Jurkat, Clone E6-1 (cell line): ENCODE measurements at regions not wholly inside any gene's neighbourhood (a gene's known extent, or its start where the extent isn't known, plus 50 kb on each side); places are given as distances from the start of the nearest gene placed in this dataset.

ENCODE experiments used
- DNase-seq: peaks from one replicate; pipeline ENCODE4 v3.0.0-alpha.2; 2011; ENCODE audit warnings: low read depth, low spot score
- H3K4me3 ChIP-seq: 2 replicates; pipeline ENCODE4 v1.5.1; 2011; ENCODE audit warnings: mild to moderate bottlenecking, low read length, control low read depth, moderate library complexity

GRCh38 chr3:83849106-83849730 is 1109.6 kb upstream of the CADM2 start:
- DNase-seq = no peak

GRCh38 chr3:83863380-83863779 is 1095.4 kb upstream of the CADM2 start:
- DNase-seq = no peak
- H3K4me3 ChIP-seq = no peak overlapping the region

More at GRCh38 chr3:83849106-83849730, 1109.6 kb upstream of the CADM2 start:
- no peak overlapping the region for H3K4me3 ChIP-seq

GRCh38 chr3:83868909-83869567 is 1089.8 kb upstream of the CADM2 start:
- DNase-seq = no peak
- no peak overlapping the region for H3K4me3 ChIP-seq

- H3K4me3 ChIP-seq = no peak overlapping the region
- no peak for DNase-seq
Observed at GRCh38 chr3:83873550-83873949, 1085.2 kb upstream of the CADM2 start.

GRCh38 chr3:83877910-83878309 is 1080.9 kb upstream of the CADM2 start:
- no peak for DNase-seq
- H3K4me3 ChIP-seq = no peak overlapping the region

GRCh38 chr3:83882701-83883100 is 1076.1 kb upstream of the CADM2 start:
- DNase-seq = no peak
- H3K4me3 ChIP-seq = no peak overlapping the region

GRCh38 chr3:83890039-83890762 is 1068.6 kb upstream of the CADM2 start:
- no peak for DNase-seq
- no peak overlapping the region for H3K4me3 ChIP-seq

- no peak overlapping the region for H3K4me3 ChIP-seq
- DNase-seq = no peak
Observed at GRCh38 chr3:83890763-83891135, 1068.0 kb upstream of the CADM2 start.

GRCh38 chr3:83894223-83894622 is 1064.6 kb upstream of the CADM2 start:
- DNase-seq = no peak

GRCh38 chr3:83895892-83896291 is 1062.9 kb upstream of the CADM2 start:
- no peak overlapping the region for H3K4me3 ChIP-seq
- DNase-seq = no peak

More at GRCh38 chr3:83894223-83894622, 1064.6 kb upstream of the CADM2 start:
- no peak overlapping the region for H3K4me3 ChIP-seq

- no peak for DNase-seq
- H3K4me3 ChIP-seq = no peak overlapping the region
Observed at GRCh38 chr3:83902787-83903533, 1055.8 kb upstream of the CADM2 start.

GRCh38 chr3:83913381-83913780 is 1045.4 kb upstream of the CADM2 start:
- H3K4me3 ChIP-seq = no peak overlapping the region
- DNase-seq = no peak

- no peak overlapping the region for H3K4me3 ChIP-seq
- no peak for DNase-seq
Observed at GRCh38 chr3:83926291-83926690, 1032.5 kb upstream of the CADM2 start.

GRCh38 chr3:83928391-83928790 is 1030.4 kb upstream of the CADM2 start:
- DNase-seq = peak; percentile 28
- H3K4me3 ChIP-seq = no peak overlapping the region

- no peak overlapping the region for H3K4me3 ChIP-seq
- DNase-seq = no peak
Observed at GRCh38 chr3:83928903-83929302, 1029.9 kb upstream of the CADM2 start.

GRCh38 chr3:83934192-83935021 is 1024.4 kb upstream of the CADM2 start:
- peak; percentile 74 for DNase-seq
- no peak overlapping the region for H3K4me3 ChIP-seq

- no peak for DNase-seq
- H3K4me3 ChIP-seq = no peak overlapping the region
Observed at GRCh38 chr3:83938491-83938890, 1020.3 kb upstream of the CADM2 start.

- H3K4me3 ChIP-seq = no peak overlapping the region
- DNase-seq = no peak
Observed at GRCh38 chr3:83941990-83942745, 1016.6 kb upstream of the CADM2 start.
